Trophoblast cell (in vitro differentiated cells and primary cell): ENCODE measurements at regions not wholly inside any gene's neighbourhood (a gene's known extent, or its start where the extent isn't known, plus 50 kb on each side); places are given as distances from the start of the nearest gene placed in this dataset.

ENCODE experiments used
- DNase-seq, 2 donors: peaks; one replicate each; pipeline ENCODE4 v3.0.0-alpha.2; 2016
- H2AFZ ChIP-seq: 2 replicates; pipeline ENCODE4 v1.6.1; 2013; ENCODE audit warnings: low read length, moderate library complexity, mild to moderate bottlenecking; ENCODE audit not compliant: insufficient read depth, poor library complexity
- H2AK5ac ChIP-seq: 2 replicates; pipeline ENCODE4 v1.6.1; 2013; ENCODE audit warnings: mild to moderate bottlenecking, low read length
- H2BK120ac ChIP-seq: 2 replicates; pipeline ENCODE4 v1.6.1; 2013; ENCODE audit warnings: low read length, mild to moderate bottlenecking, moderate library complexity; ENCODE audit not compliant: insufficient read depth, poor library complexity
- H2BK12ac ChIP-seq: 2 replicates; pipeline ENCODE4 v1.6.1; 2013; ENCODE audit warnings: mild to moderate bottlenecking, low read length, moderate library complexity
- H2BK5ac ChIP-seq: 2 replicates; pipeline ENCODE4 v1.6.1; 2013; ENCODE audit warnings: low read length, low read depth, moderate library complexity, mild to moderate bottlenecking; ENCODE audit not compliant: poor library complexity
- H3K14ac ChIP-seq: 2 replicates; pipeline ENCODE4 v1.6.1; 2013; ENCODE audit warnings: mild to moderate bottlenecking, low read length
- H3K18ac ChIP-seq: 2 replicates; pipeline ENCODE4 v1.6.1; 2013; ENCODE audit warnings: mild to moderate bottlenecking, low read length
- H3K23ac ChIP-seq: 2 replicates; pipeline ENCODE4 v1.6.1; 2013; ENCODE audit warnings: low read length
- H3K27ac ChIP-seq: 2 replicates; pipeline ENCODE4 v1.5.1; 2013; ENCODE audit warnings: low read depth, mild to moderate bottlenecking, inconsistent platforms, low read length, moderate library complexity
- H3K27me3 ChIP-seq: 2 replicates; pipeline ENCODE4 v1.6.1; 2013; ENCODE audit warnings: inconsistent platforms, mild to moderate bottlenecking, low read length, moderate library complexity; ENCODE audit not compliant: insufficient read depth
- H3K36me3 ChIP-seq, 2 experiments: 1 replicate in 1 of 2; 2 replicates in 1 of 2; pipeline ENCODE4 v1.6.1; 2013; ENCODE audit warnings: low read length in 2 of 2, mild to moderate bottlenecking in 2 of 2, moderate library complexity in 1 of 2; ENCODE audit not compliant: insufficient read depth in 2 of 2, control insufficient read depth in 1 of 2
- H3K4ac ChIP-seq: 2 replicates; pipeline ENCODE4 v1.6.1; 2013; ENCODE audit warnings: low read depth, mild to moderate bottlenecking, low read length, moderate library complexity
- H3K4me1 ChIP-seq, 2 experiments: 1 replicate in 1 of 2; 2 replicates in 1 of 2; pipeline ENCODE4 v1.6.1; 2013; ENCODE audit warnings: low read length in 2 of 2, mild to moderate bottlenecking in 2 of 2, moderate library complexity in 1 of 2; ENCODE audit not compliant: insufficient read depth in 2 of 2, control insufficient read depth in 1 of 2
- H3K4me2 ChIP-seq: 2 replicates; pipeline ENCODE4 v1.6.1; 2013; ENCODE audit warnings: inconsistent platforms, mild to moderate bottlenecking, low read length, moderate library complexity
- H3K4me3 ChIP-seq: 2 replicates; pipeline ENCODE4 v1.5.1; 2013; ENCODE audit warnings: mild to moderate bottlenecking, low read depth, low read length, inconsistent platforms
- H3K79me1 ChIP-seq: one replicate; pipeline ENCODE4 v1.6.1; 2013; ENCODE audit warnings: low read length
- H3K79me2 ChIP-seq: 2 replicates; pipeline ENCODE4 v1.6.1; 2013; ENCODE audit warnings: low read length, mild to moderate bottlenecking; ENCODE audit not compliant: control insufficient read depth, insufficient read depth, poor library complexity
- H3K9ac ChIP-seq: 2 replicates; pipeline ENCODE4 v1.6.1; 2013; ENCODE audit warnings: mild to moderate bottlenecking, low read length
- H3K9me3 ChIP-seq: 2 replicates; pipeline ENCODE4 v1.6.1; 2013; ENCODE audit warnings: low read depth, mild to moderate bottlenecking, control low read depth, inconsistent platforms, low read length; ENCODE audit not compliant: insufficient read depth
- H4K12ac ChIP-seq: 2 replicates; pipeline ENCODE4 v1.6.1; 2013; ENCODE audit warnings: low read depth, mild to moderate bottlenecking, low read length, moderate library complexity
- H4K8ac ChIP-seq: 2 replicates; pipeline ENCODE4 v1.6.1; 2013; ENCODE audit warnings: low read depth, mild to moderate bottlenecking, low read length, moderate library complexity
- H4K91ac ChIP-seq: one replicate; pipeline ENCODE4 v1.6.1; 2013; ENCODE audit warnings: low read depth, mild to moderate bottlenecking, low read length, moderate library complexity
- WGBS: extraction: QIAGEN DNeasy Blood & Tissue Kit; methylation state at CpG from one replicate; pipeline ENCODE4 v1.1.7; 2013; ENCODE audit warnings: missing lambda C conversion rate; ENCODE audit not compliant: insufficient read length, insufficient coverage; ENCODE audit errors: extremely low coverage; 5-methylcytosine and 5-hydroxymethylcytosine counted together

DNA sequence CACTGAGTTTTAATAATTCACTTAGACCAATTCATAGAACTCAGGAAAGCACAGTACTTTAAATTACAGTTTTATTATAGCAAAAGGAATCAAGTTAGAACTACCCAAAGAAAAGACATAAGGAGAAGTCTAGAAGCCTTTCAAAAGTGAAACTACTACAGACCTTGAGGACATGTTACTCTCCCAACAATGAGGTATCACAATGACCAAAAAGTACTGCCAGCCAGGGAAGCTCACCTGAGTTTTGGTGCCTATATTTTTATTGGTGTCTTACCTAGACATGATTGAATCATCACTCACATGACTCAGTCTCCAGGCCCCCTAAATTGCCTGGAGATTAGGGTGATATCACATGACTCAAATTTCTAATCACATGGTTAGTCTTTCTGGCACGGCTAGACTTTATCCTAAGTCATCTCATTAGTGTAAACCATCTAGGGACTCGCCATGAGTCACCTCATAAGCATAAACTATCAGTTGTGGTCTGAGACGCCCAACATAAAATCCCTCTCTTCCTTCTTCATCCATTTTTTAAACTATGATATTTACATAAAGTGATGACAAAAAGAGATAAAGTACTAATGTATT, 372.3 kb downstream of the TMA16 start:
- H2BK120ac ChIP-seq: no peak overlapping the region
- WGBS: no CpG with 5 or more reads among the region's 3 CpGs
- H3K27ac ChIP-seq: no peak overlapping the region
- no peak overlapping the region for H4K91ac ChIP-seq
- H3K79me2 ChIP-seq: no peaks in the 10 kb centered on the region
- H3K23ac ChIP-seq: no peak overlapping the region
- H2AFZ ChIP-seq: no peak overlapping the region
- H2AK5ac ChIP-seq: no peak overlapping the region
- no peaks in the 10 kb centered on the region for H3K4me1 ChIP-seq
- H3K79me1 ChIP-seq: no peaks in the 10 kb centered on the region
- H4K12ac ChIP-seq: no peak overlapping the region
- H3K36me3 ChIP-seq: no peaks in the 10 kb centered on the region
- no peak overlapping the region for H4K8ac ChIP-seq
- no peak overlapping the region for H2BK5ac ChIP-seq
- no peak overlapping the region for H3K14ac ChIP-seq
- H3K4ac ChIP-seq: no peak overlapping the region
- H3K4me3 ChIP-seq: no peak overlapping the region
- H3K9me3 ChIP-seq: no peaks in the 10 kb centered on the region
- H3K18ac ChIP-seq: no peak overlapping the region
- no peak overlapping the region for H3K4me2 ChIP-seq
- no peak overlapping the region for H2BK12ac ChIP-seq
- H3K27me3 ChIP-seq: no peaks in the 10 kb centered on the region
- H3K9ac ChIP-seq: no peak overlapping the region
- DNase-seq: no peak

DNA sequence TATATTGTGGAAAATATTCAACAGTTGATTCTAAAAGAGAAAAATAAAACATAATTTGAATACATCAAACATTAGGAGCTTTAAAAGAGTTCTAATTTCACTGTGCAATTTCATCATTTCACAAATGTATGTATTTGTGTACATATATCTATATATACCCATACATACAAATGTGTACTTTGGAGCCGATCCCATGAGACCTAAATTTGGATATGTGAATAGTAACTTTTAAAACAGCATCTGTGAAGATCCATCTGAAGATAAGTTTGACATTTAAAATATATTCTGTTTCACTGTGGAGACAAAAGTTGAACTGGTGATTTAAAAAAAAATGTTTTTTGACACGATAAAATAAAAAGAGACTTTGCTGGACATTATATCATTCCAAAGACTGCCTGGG, 374.0 kb downstream of the TMA16 start:
- Histone ChIP-seq H3K27me3 (no peaks in the 10 kb centered on the region), H2AFZ (no peak overlapping the region), H4K12ac (no peak overlapping the region), H2AK5ac (no peak overlapping the region), H4K91ac (no peak overlapping the region), H3K14ac (no peak overlapping the region), H3K4me2 (no peak overlapping the region), H3K27ac (no peak overlapping the region), H2BK5ac (no peak overlapping the region), H4K8ac (no peak overlapping the region), H2BK120ac (no peak overlapping the region), H3K79me1 (no peaks in the 10 kb centered on the region), H3K23ac (no peak overlapping the region), H3K4ac (no peak overlapping the region), H2BK12ac (no peak overlapping the region), H3K36me3 (no peaks in the 10 kb centered on the region), H3K18ac (no peak overlapping the region), H3K4me1 (no peaks in the 10 kb centered on the region), H3K9me3 (no peaks in the 10 kb centered on the region), H3K4me3 (no peak overlapping the region), H3K9ac (no peak overlapping the region), H3K79me2 (no peaks in the 10 kb centered on the region)
- WGBS: no CpG with 5 or more reads among the region's 2 CpGs
- DNase-seq: no peak

DNA sequence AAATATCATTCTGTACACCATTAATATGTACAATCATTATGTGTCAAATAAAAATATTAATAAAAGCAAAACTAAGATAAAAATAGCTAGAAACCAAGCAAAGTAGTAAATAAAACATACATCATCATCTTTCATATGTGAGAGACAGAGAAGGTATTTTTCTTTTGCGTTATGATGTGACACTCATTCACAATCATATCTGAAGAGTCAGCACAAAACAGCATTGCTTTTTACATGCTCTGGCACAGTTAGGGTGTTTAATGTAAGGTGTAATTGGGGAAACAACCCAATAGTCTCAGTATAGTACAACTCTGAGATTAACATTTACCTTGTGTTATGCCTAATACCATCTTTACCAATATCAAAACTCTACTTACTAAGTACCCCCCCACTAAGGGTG, 376.6 kb downstream of the TMA16 start:
- Histone ChIP-seq H3K9ac (no peak overlapping the region), H2BK5ac (no peak overlapping the region), H2AK5ac (no peak overlapping the region), H3K79me2 (no peaks in the 10 kb centered on the region), H3K27ac (no peak overlapping the region), H2AFZ (no peak overlapping the region), H3K18ac (no peak overlapping the region), H3K4me3 (no peak overlapping the region), H4K12ac (no peak overlapping the region), H3K4me2 (no peak overlapping the region), H3K4ac (no peak overlapping the region), H4K91ac (no peak overlapping the region), H3K14ac (no peak overlapping the region), H2BK120ac (no peak overlapping the region), H2BK12ac (no peak overlapping the region), H3K4me1 (no peaks in the 10 kb centered on the region), H3K23ac (no peak overlapping the region), H3K36me3 (no peaks in the 10 kb centered on the region), H3K9me3 (no peaks in the 10 kb centered on the region), H4K8ac (no peak overlapping the region), H3K79me1 (no peaks in the 10 kb centered on the region), H3K27me3 (no peaks in the 10 kb centered on the region)
- no peak for DNase-seq
- no CpG with 5 or more reads among the region's 1 CpG for WGBS

DNA sequence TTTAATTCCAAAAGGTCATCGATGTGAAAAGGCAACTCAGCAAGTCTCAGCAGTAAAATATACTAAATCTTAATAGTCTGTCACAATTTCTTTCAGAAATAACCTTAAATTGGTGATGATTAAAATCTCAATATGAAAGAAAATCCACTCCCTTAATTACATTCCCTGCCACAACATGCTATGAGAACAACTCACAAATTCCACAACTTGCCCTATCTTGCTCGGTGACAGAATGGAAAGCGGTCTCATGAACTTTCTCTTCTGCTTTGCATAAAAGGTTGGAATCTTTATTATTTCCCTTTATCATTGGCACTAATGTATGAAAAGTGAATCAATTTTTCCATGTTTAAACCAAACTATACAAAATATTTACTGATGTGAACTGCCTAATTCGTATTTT, 380.8 kb downstream of the TMA16 start:
- Histone ChIP-seq H3K79me2 (no peaks in the 10 kb centered on the region), H3K27me3 (no peaks in the 10 kb centered on the region), H2AK5ac (no peak overlapping the region), H2BK12ac (no peak overlapping the region), H3K23ac (no peak overlapping the region), H2BK5ac (no peak overlapping the region), H3K9ac (no peak overlapping the region), H3K36me3 (no peaks in the 10 kb centered on the region), H3K14ac (no peak overlapping the region), H3K4me1 (no peaks in the 10 kb centered on the region), H3K4ac (no peak overlapping the region), H4K8ac (no peak overlapping the region), H2AFZ (no peak overlapping the region), H3K9me3 (no peaks in the 10 kb centered on the region), H2BK120ac (no peak overlapping the region), H3K4me3 (no peak overlapping the region), H3K27ac (no peak overlapping the region), H3K79me1 (no peaks in the 10 kb centered on the region), H3K18ac (no peak overlapping the region), H4K91ac (no peak overlapping the region), H4K12ac (no peak overlapping the region), H3K4me2 (no peak overlapping the region)
- whole genome bisulfite sequencing: no CpG with 5 or more reads among the region's 4 CpGs
- DNase-seq: no peak
